Panc1 (cell line): ENCODE measurements at regions not wholly inside any gene's neighbourhood (a gene's known extent, or its start where the extent isn't known, plus 50 kb on each side); places are given as distances from the start of the nearest gene placed in this dataset.

ENCODE experiments used
- ATAC-seq: fragments of 200-7000 bp; cut with Tn5 transposase; 2 replicates; pipeline ENCODE4 v1.9.1; 2020; ENCODE audit warnings: mild to moderate bottlenecking, moderate library complexity
- BruUV-seq: library from RNA; stranded (reverse); fragments of 400-500 nt; replicated peaks from 2 replicates; lab custom pipeline; 2021; lab: Mats Ljungman, UMichigan
- CTCF ChIA-PET: fragments of 300-600 bp; sonication (Branson Sonifier 250); formaldehyde crosslinking; loops from one replicate; lab custom pipeline; 2022; ENCODE audit warnings: antibody characterized with exemption; lab: Charles Lee
- POLR2A ChIA-PET: fragments of 300-600 bp; sonication (Branson Sonifier 250); formaldehyde crosslinking; loops from one replicate; lab custom pipeline; 2022; ENCODE audit warnings: antibody characterized with exemption; lab: Charles Lee
- DNase-seq: peaks from one replicate; pipeline ENCODE4 v3.0.0-alpha.2; 2010; ENCODE audit warnings: low read depth, low spot score
- H3K27ac ChIP-seq: 2 replicates; pipeline ENCODE4 v1.5.1; 2011; ENCODE audit warnings: mild to moderate bottlenecking, low read length, inconsistent platforms
- H3K27me3 ChIP-seq: fragments of 200-500 bp; sonication (Bioruptor generic); 2 replicates; pipeline ENCODE4 v1.6.0; 2014; ENCODE audit warnings: low read length, inconsistent platforms; ENCODE audit not compliant: control insufficient read depth, insufficient read depth
- H3K36me3 ChIP-seq: fragments of 200-500 bp; sonication (Bioruptor generic); 2 replicates; pipeline ENCODE4 v1.5.1; 2014; ENCODE audit warnings: inconsistent platforms, mild to moderate bottlenecking, low read length, moderate library complexity; ENCODE audit not compliant: control insufficient read depth, insufficient read depth
- H3K4me1 ChIP-seq: 2 replicates; pipeline ENCODE4 v1.5.1; 2011; ENCODE audit warnings: inconsistent platforms, mild to moderate bottlenecking, low read length, moderate library complexity; ENCODE audit not compliant: control insufficient read depth, insufficient read depth
- H3K4me3 ChIP-seq, 2 experiments: 2 replicates each; pipeline ENCODE4 v1.5.1; 2011 to 2012; ENCODE audit warnings: low read depth in 2 of 2, low read length in 2 of 2, mild to moderate bottlenecking in 2 of 2, inconsistent platforms in 1 of 2, moderate library complexity in 1 of 2
- H3K9me3 ChIP-seq: fragments of 200-500 bp; sonication (Bioruptor generic); 2 replicates; pipeline ENCODE4 v1.5.1; 2014; ENCODE audit warnings: low read depth, mild to moderate bottlenecking, inconsistent platforms, low read length, moderate library complexity; ENCODE audit not compliant: control insufficient read depth, insufficient read depth
- CTCF ChIP-seq: fragments of 450-650 bp; IDR thresholded peaks from 2 replicates; pipeline ENCODE4 v1.5.1; 2017; ENCODE audit warnings: mild to moderate bottlenecking
- POLR2AphosphoS5 ChIP-seq: IDR thresholded peaks from 2 replicates; pipeline ENCODE4 v1.6.1; 2012; ENCODE audit warnings: mild to moderate bottlenecking, low read depth, low read length, moderate library complexity
- REST ChIP-seq, 2 experiments: IDR thresholded peaks; 2 replicates each; pipeline ENCODE4 v1.6.1; 2011 to 2012; ENCODE audit warnings: low read depth in 2 of 2, control low read depth in 1 of 2, low read length in 1 of 2, mild to moderate bottlenecking in 1 of 2, moderate library complexity in 1 of 2; ENCODE audit not compliant: insufficient read depth in 1 of 2
- SIN3A ChIP-seq: IDR thresholded peaks from 2 replicates; pipeline ENCODE4 v1.6.1; 2012; ENCODE audit warnings: low read depth, mild to moderate bottlenecking, low read length, moderate library complexity, borderline replicate concordance; ENCODE audit not compliant: insufficient read depth
- TCF7L2 ChIP-seq: IDR thresholded peaks from 2 replicates; pipeline ENCODE4 v1.6.1; 2011; ENCODE audit warnings: mild to moderate bottlenecking, low read depth, low read length, inconsistent platforms
- in situ Hi-C: cut with HindIII; loops from 2 replicates; pipeline ENCODE4 v1.10.0; 2016; ENCODE audit warnings: low sequenced_read_pairs, low pct_unique_long_range_greater_than_20kb
- intact Hi-C: fragments of 100-400 bp; cut with micrococcal nuclease; formaldehyde crosslinking; loops from one replicate; pipeline ENCODE4 v1.10.0; 2022; ENCODE audit not compliant: unreplicated experiment

GRCh38 chr18:44502221-44502620 lies 178.5 kb upstream of the SETBP1 start:
- CTCF ChIA-PET = no interaction called here
- H3K27me3 ChIP-seq = no peaks in the 10 kb centered on the region
- no peak overlapping the region for H3K27ac ChIP-seq
- POLR2A ChIA-PET = no interaction called here
- H3K36me3 ChIP-seq = no peaks in the 10 kb centered on the region
- H3K4me1 ChIP-seq = no peaks in the 10 kb centered on the region
- no peaks in the 10 kb centered on the region for H3K9me3 ChIP-seq
- no TSS peak for BruUV-seq
- TF ChIP-seq CTCF (no peak), SIN3A (no peak), TCF7L2 (no peak), POLR2AphosphoS5 (no peak), REST (IDR thresholded peaks at IDR 0.05; ENCODE audit: insufficient read depth in 1 of 2, low read depth in 2 of 2, low read length in 1 of 2) (no peak)
- in situ Hi-C loops (no loop called here), intact Hi-C loops (no loop called here)
- ATAC-seq (no peak), DNase-seq (no peak)
- no peak overlapping the region for H3K4me3 ChIP-seq

GRCh38 chr18:44502790-44503189 lies 177.9 kb upstream of the SETBP1 start:
- H3K4me1 ChIP-seq = no peaks in the 10 kb centered on the region
- ChIA-PET POLR2A (no interaction called here), CTCF (no interaction called here)
- ATAC-seq (no peak), DNase-seq (no peak)
- no peak overlapping the region for H3K4me3 ChIP-seq
- no peaks in the 10 kb centered on the region for H3K36me3 ChIP-seq
- intact Hi-C loops = no loop called here
- in situ Hi-C loops = no loop called here
- H3K9me3 ChIP-seq = no peaks in the 10 kb centered on the region
- no peaks in the 10 kb centered on the region for H3K27me3 ChIP-seq
- no peak overlapping the region for H3K27ac ChIP-seq
- TF ChIP-seq REST (IDR thresholded peaks at IDR 0.05; ENCODE audit: insufficient read depth in 1 of 2, low read depth in 2 of 2, low read length in 1 of 2) (no peak), CTCF (no peak), TCF7L2 (no peak), POLR2AphosphoS5 (no peak), SIN3A (no peak)
- no TSS peak for BruUV-seq
